ENCODE measurements at regions not wholly inside any gene's neighbourhood (a gene's known extent, or its start where the extent isn't known, plus 50 kb on each side); places are given as distances from the start of the nearest gene placed in this dataset.

GRCh38 chr15:31261266-31262142 is 65.1 kb upstream of the KLF13 start:
- TF ChIP-seq POLR2A (IDR thresholded peaks at IDR 0.05; ENCODE audit: low read length) (no peak), GATA1 (IDR thresholded peaks at IDR 0.05; ENCODE audit: low read depth, low read length) (no peak)

Data from erythroblast (primary cell).